H9 (cell line): ENCODE measurements at regions not wholly inside any gene's neighbourhood (a gene's known extent, or its start where the extent isn't known, plus 50 kb on each side); places are given as distances from the start of the nearest gene placed in this dataset.

Experiments
- DNase-seq: peaks from one replicate; pipeline ENCODE4 v3.0.0-alpha.2; 2017
- H2AFZ ChIP-seq: one replicate; pipeline ENCODE4 v1.6.1; 2013; ENCODE audit warnings: mild to moderate bottlenecking, low read length, control low read depth, moderate library complexity
- H2AK5ac ChIP-seq: 2 replicates; pipeline ENCODE4 v1.6.1; 2013; ENCODE audit warnings: low read length, control low read depth, mixed read lengths; ENCODE audit not compliant: insufficient read length
- H2BK120ac ChIP-seq: one replicate; pipeline ENCODE4 v1.6.1; 2013; ENCODE audit warnings: low read depth, mild to moderate bottlenecking, low read length, control low read depth, inconsistent platforms; ENCODE audit not compliant: poor library complexity, severe bottlenecking
- H2BK12ac ChIP-seq: 2 replicates; pipeline ENCODE4 v1.6.1; 2013; ENCODE audit warnings: low read length, control low read depth, mixed read lengths, low read depth; ENCODE audit not compliant: insufficient read length
- H2BK15ac ChIP-seq: 2 replicates; pipeline ENCODE4 v1.6.1; 2013; ENCODE audit warnings: low read depth, low read length, control low read depth
- H2BK20ac ChIP-seq: one replicate; pipeline ENCODE4 v1.6.1; 2013; ENCODE audit warnings: low read depth, mild to moderate bottlenecking, low read length, control low read depth, inconsistent platforms; ENCODE audit not compliant: poor library complexity, severe bottlenecking
- H2BK5ac ChIP-seq: 2 replicates; pipeline ENCODE4 v1.6.1; 2013; ENCODE audit warnings: low read length, control low read depth, mixed read lengths; ENCODE audit not compliant: insufficient read length
- H3K14ac ChIP-seq: 2 replicates; pipeline ENCODE4 v1.6.1; 2013; ENCODE audit warnings: low read length, control low read depth; ENCODE audit not compliant: insufficient read depth
- H3K18ac ChIP-seq: 2 replicates; pipeline ENCODE4 v1.6.1; 2013; ENCODE audit warnings: low read depth, mild to moderate bottlenecking, mixed read lengths, low read length, control low read depth; ENCODE audit not compliant: insufficient read length
- H3K23ac ChIP-seq: 2 replicates; pipeline ENCODE4 v1.6.1; 2013; ENCODE audit warnings: low read length, control low read depth, mixed read lengths, low read depth; ENCODE audit not compliant: insufficient read length
- H3K23me2 ChIP-seq: 2 replicates; pipeline ENCODE4 v1.6.1; 2013; ENCODE audit warnings: low read depth, mild to moderate bottlenecking, mixed read lengths, low read length, control low read depth; ENCODE audit not compliant: insufficient read length, poor library complexity, severe bottlenecking
- H3K27ac ChIP-seq: 2 replicates; pipeline ENCODE4 v1.5.1; 2013; ENCODE audit warnings: low read length, control low read depth, mixed read lengths, low read depth; ENCODE audit not compliant: insufficient read length
- H3K27me3 ChIP-seq: 2 replicates; pipeline ENCODE4 v1.6.1; 2013; ENCODE audit warnings: low read length, control low read depth, inconsistent platforms; ENCODE audit not compliant: insufficient read depth
- H3K4ac ChIP-seq: 2 replicates; pipeline ENCODE4 v1.6.1; 2013; ENCODE audit warnings: low read depth, mild to moderate bottlenecking, control low read depth, inconsistent platforms, low read length, moderate library complexity
- H3K4me1 ChIP-seq: 2 replicates; pipeline ENCODE4 v1.6.1; 2013; ENCODE audit warnings: low read length, control low read depth, inconsistent platforms; ENCODE audit not compliant: insufficient read depth
- H3K4me2 ChIP-seq: 2 replicates; pipeline ENCODE4 v1.6.1; 2013; ENCODE audit warnings: low read length, control low read depth, mixed read lengths; ENCODE audit not compliant: insufficient read length, insufficient read depth
- H3K56ac ChIP-seq: 2 replicates; pipeline ENCODE4 v1.6.1; 2013; ENCODE audit warnings: low read depth, mild to moderate bottlenecking, mixed read lengths, low read length, control low read depth; ENCODE audit not compliant: insufficient read length
- H3K79me1 ChIP-seq: 2 replicates; pipeline ENCODE4 v1.6.1; 2013; ENCODE audit warnings: low read depth, mild to moderate bottlenecking, moderate library complexity, low read length, control low read depth, inconsistent platforms; ENCODE audit not compliant: insufficient read depth, poor library complexity, severe bottlenecking
- H3K79me2 ChIP-seq: 2 replicates; pipeline ENCODE4 v1.6.1; 2013; ENCODE audit warnings: low read length, control low read depth, inconsistent platforms; ENCODE audit not compliant: insufficient read depth
- H3K9ac ChIP-seq: 2 replicates; pipeline ENCODE4 v1.6.1; 2013; ENCODE audit warnings: low read length, control low read depth, mixed read lengths; ENCODE audit not compliant: insufficient read length; ENCODE audit errors: extremely low read depth
- H3K9me3 ChIP-seq: one replicate; pipeline ENCODE4 v1.6.1; 2013; ENCODE audit warnings: low read depth, low read length, inconsistent platforms; ENCODE audit not compliant: control insufficient read depth
- H3T11ph ChIP-seq: one replicate; pipeline ENCODE4 v1.6.1; 2013; ENCODE audit warnings: mild to moderate bottlenecking, low read length, control low read depth, inconsistent platforms
- H4K20me1 ChIP-seq: one replicate; pipeline ENCODE4 v1.6.1; 2013; ENCODE audit not compliant: control insufficient read depth, insufficient read length, insufficient read depth
- H4K5ac ChIP-seq: 2 replicates; pipeline ENCODE4 v1.6.1; 2013; ENCODE audit warnings: low read depth, mild to moderate bottlenecking, mixed read lengths, low read length, control low read depth; ENCODE audit not compliant: insufficient read length
- H4K8ac ChIP-seq: replicated peaks from 2 replicates; pipeline ENCODE4 v1.6.1; 2013; ENCODE audit warnings: low read length, control low read depth, mixed read lengths, low read depth; ENCODE audit not compliant: insufficient read length
- H4K91ac ChIP-seq: 2 replicates; pipeline ENCODE4 v1.6.1; 2013; ENCODE audit warnings: low read depth, mild to moderate bottlenecking, moderate library complexity, mixed read lengths, low read length, control low read depth; ENCODE audit not compliant: insufficient read length
- H3K27ac Mint-ChIP-seq, 3 experiments: 2 replicates in 2 of 3; 3 replicates in 1 of 3; pipeline ENCODE4 v1.8.0; 2020 to 2021; ENCODE audit warnings: mixed read lengths in 3 of 3, mild to moderate bottlenecking in 1 of 3, moderate library complexity in 1 of 3
- H3K27me3 Mint-ChIP-seq: 2 replicates; pipeline ENCODE4 v1.8.0; 2021; ENCODE audit warnings: low read depth, mild to moderate bottlenecking, moderate library complexity, mixed read lengths
- H3K36me3 Mint-ChIP-seq, 3 experiments: 2 replicates in 2 of 3; 3 replicates in 1 of 3; pipeline ENCODE4 v1.8.0; 2020 to 2021; ENCODE audit warnings: low read depth in 3 of 3, mixed read lengths in 3 of 3; ENCODE audit not compliant: insufficient read depth in 1 of 3
- H3K4me1 Mint-ChIP-seq, 2 experiments: 2 replicates each; pipeline ENCODE4 v1.8.0; 2020; ENCODE audit warnings: mixed read lengths in 2 of 2
- H3K4me3 Mint-ChIP-seq, 2 experiments: 2 replicates in 1 of 2; 3 replicates in 1 of 2; pipeline ENCODE4 v1.8.0; 2020 to 2021; ENCODE audit warnings: mild to moderate bottlenecking in 2 of 2, mixed read lengths in 2 of 2, moderate library complexity in 1 of 2
- H3K9me3 Mint-ChIP-seq, 2 experiments: 2 replicates in 1 of 2; 3 replicates in 1 of 2; pipeline ENCODE4 v1.8.0; 2020; ENCODE audit warnings: mild to moderate bottlenecking in 2 of 2, mixed read lengths in 2 of 2, moderate library complexity in 1 of 2
- CTCF ChIP-seq: fragments of 200-600 bp; sonication (generic); conservative IDR thresholded peaks from 3 replicates; pipeline ENCODE4 v1.8.0; 2021; ENCODE audit warnings: antibody characterized with exemption, mild to moderate bottlenecking
- WGBS: extraction: QIAGEN DNeasy Blood & Tissue Kit; methylation state at CpG from one replicate; pipeline ENCODE4 v1.1.7; 2013; ENCODE audit warnings: missing lambda C conversion rate, low lambda C conversion rate, mixed read lengths; ENCODE audit not compliant: insufficient read length; ENCODE audit errors: extremely low coverage; 5-methylcytosine and 5-hydroxymethylcytosine counted together

GRCh38 chr5:8813180-8813579 is 732.7 kb downstream of the SEMA5A start:
- Mint-ChIP-seq H3K27ac (no peak overlapping the region), H3K9me3 (peaks cover 16 to 27% of the 10 kb centered on the region in 2 experiments)

More at GRCh38 chr5:8813180-8813579, 732.7 kb downstream of the SEMA5A start:
- H4K8ac ChIP-seq = no peak overlapping the region
- no peak overlapping the region for H3K18ac ChIP-seq
- no peak overlapping the region for H2AFZ ChIP-seq
- no peak overlapping the region for H2BK12ac ChIP-seq
- Mint-ChIP-seq H3K27me3 (no peaks in the 10 kb centered on the region), H3K4me1 (peaks cover 7 to 8% of the 10 kb centered on the region in 2 experiments), H3K36me3 (peaks cover 2 to 12% (median 7%) of the 10 kb centered on the region in 3 experiments; a peak in 5 of 7 replicates), H3K4me3 (no peak overlapping the region)
- H3K79me1 ChIP-seq = no peaks in the 10 kb centered on the region
- no peaks in the 10 kb centered on the region for H3K27me3 ChIP-seq
- TF ChIP-seq CTCF = no peak
- no peak overlapping the region for H3K56ac ChIP-seq
- no peak overlapping the region for H3K27ac ChIP-seq
- no peaks in the 10 kb centered on the region for H3K9me3 ChIP-seq
- no peak overlapping the region for H3K4ac ChIP-seq
- no peak overlapping the region for H2BK20ac ChIP-seq
- H3K4me2 ChIP-seq = no peak overlapping the region
- H2AK5ac ChIP-seq = no peak overlapping the region
- H3K14ac ChIP-seq = no peak overlapping the region
- H2BK15ac ChIP-seq = no peak overlapping the region
- DNase-seq = no peak
- no peak overlapping the region for H2BK120ac ChIP-seq
- no CpG with 5 or more reads among the region's 3 CpGs for WGBS
- H3K4me1 ChIP-seq = no peaks in the 10 kb centered on the region
- no peak overlapping the region for H4K91ac ChIP-seq
- H2BK5ac ChIP-seq = no peak overlapping the region
- H4K5ac ChIP-seq = no peak overlapping the region
- no peak overlapping the region for H3K9ac ChIP-seq
- no peak overlapping the region for H3K23ac ChIP-seq
- H4K20me1 ChIP-seq = no peaks in the 10 kb centered on the region
- no peaks in the 10 kb centered on the region for H3K79me2 ChIP-seq
- H3T11ph ChIP-seq = no peak overlapping the region
- H3K23me2 ChIP-seq = no peaks in the 10 kb centered on the region
